HCT116 (cell line): ENCODE measurements at regions not wholly inside any gene's neighbourhood (a gene's known extent, or its start where the extent isn't known, plus 50 kb on each side); places are given as distances from the start of the nearest gene placed in this dataset.

Source experiments
- ATAC-seq: fragments of 200-7000 bp; cut with Tn5 transposase; 2 replicates; pipeline ENCODE4 v1.9.1; 2020; ENCODE audit warnings: mild to moderate bottlenecking, moderate library complexity
- BruUV-seq: library from RNA; stranded (reverse); fragments of 400-500 nt; replicated peaks from 2 replicates; lab custom pipeline; 2021; lab: Mats Ljungman, UMichigan
- CTCF ChIA-PET: fragments of 300-600 bp; sonication (Branson Sonifier 250); formaldehyde crosslinking; loops from one replicate; lab custom pipeline; 2021; ENCODE audit warnings: antibody characterized with exemption; lab: Charles Lee
- POLR2A ChIA-PET: fragments of 300-600, 350-600 bp; sonication (Branson Sonifier 250); formaldehyde crosslinking; loops from one replicate; lab custom pipeline; 2021; ENCODE audit warnings: antibody characterized with exemption; lab: Charles Lee
- RAD21 ChIA-PET, 2 experiments: fragments of 300-600 bp; sonication (Branson Sonifier 250); formaldehyde crosslinking; loops; one replicate each; lab custom pipeline; 2023; ENCODE audit warnings: low total read pairs in 2 of 2; ENCODE audit not compliant: uncharacterized antibody in 2 of 2, unreplicated experiment in 2 of 2, low non-redundant PET in 1 of 2; lab: Charles Lee
- DNase-seq: peaks from one replicate; pipeline ENCODE4 v3.0.0-alpha.2; 2010; ENCODE audit warnings: low read depth, low spot score
- H2AFZ ChIP-seq: fragments of 200-600 bp; shearing (Covaris generic), sonication (generic); 2 replicates; pipeline ENCODE4 v1.6.1; 2017; ENCODE audit warnings: low read depth, mixed run types, mixed read lengths, antibody characterized with exemption, low read length; ENCODE audit not compliant: poor library complexity, severe bottlenecking
- H3K27ac ChIP-seq: 2 replicates; pipeline ENCODE4 v1.5.1; 2012; ENCODE audit warnings: low read depth, low read length
- H3K27me3 ChIP-seq: fragments of 200-600 bp; sonication (generic); 2 replicates; pipeline ENCODE4 v1.6.1; 2016; ENCODE audit warnings: mixed run types, low read length, mixed read lengths; ENCODE audit not compliant: insufficient read depth
- H3K36me3 ChIP-seq, 2 experiments: fragments of 200-500 bp in 1 of 2; fragments of 200-600 bp in 1 of 2; sonication (Bioruptor generic) in 1 of 2; sonication (generic) in 1 of 2; 2 replicates each; pipeline versions ENCODE4 v1.5.1 to v1.6.1; 2014 to 2016; ENCODE audit warnings: low read length in 2 of 2, inconsistent platforms in 1 of 2, mixed read lengths in 1 of 2, mixed run types in 1 of 2; ENCODE audit not compliant: insufficient read depth in 2 of 2, control insufficient read depth in 1 of 2
- H3K4me1 ChIP-seq, 2 experiments: fragments of 200-600 bp in 1 of 2; sonication (generic) in 1 of 2; 2 replicates each; pipeline versions ENCODE4 v1.5.1 to v1.6.1; 2012 to 2017; ENCODE audit warnings: low read length in 2 of 2, inconsistent platforms in 1 of 2, mild to moderate bottlenecking in 1 of 2, mixed read lengths in 1 of 2, mixed run types in 1 of 2, moderate library complexity in 1 of 2; ENCODE audit not compliant: insufficient read depth in 2 of 2, control insufficient read depth in 1 of 2
- H3K4me2 ChIP-seq: fragments of 200-600 bp; sonication (generic); 2 replicates; pipeline ENCODE4 v1.6.1; 2017; ENCODE audit warnings: mixed run types, low read length, mixed read lengths
- H3K4me3 ChIP-seq, 2 experiments: fragments of 200-600 bp in 1 of 2; sonication (generic) in 1 of 2; replicated peaks in 1 of 2; 2 replicates each; pipeline ENCODE4 v1.5.1; 2011 to 2016; ENCODE audit warnings: low read length in 2 of 2, control low read depth in 1 of 2, low read depth in 1 of 2, mild to moderate bottlenecking in 1 of 2, mixed read lengths in 1 of 2, mixed run types in 1 of 2
- H3K79me2 ChIP-seq: fragments of 200-600 bp; sonication (generic); 2 replicates; pipeline ENCODE4 v1.6.1; 2017; ENCODE audit warnings: mild to moderate bottlenecking, mixed run types, low read length, moderate library complexity, mixed read lengths; ENCODE audit not compliant: insufficient read depth
- H3K9ac ChIP-seq: fragments of 200-600 bp; sonication (generic); 2 replicates; pipeline ENCODE4 v1.6.1; 2016; ENCODE audit warnings: low read length, mixed read lengths
- H3K9me2 ChIP-seq: fragments of 200-600 bp; sonication (generic), shearing (Covaris generic); 2 replicates; pipeline ENCODE4 v1.6.1; 2017; ENCODE audit warnings: mixed run types, mild to moderate bottlenecking, moderate library complexity; ENCODE audit not compliant: insufficient read depth
- H3K9me3 ChIP-seq, 2 experiments: fragments of 200-500 bp in 1 of 2; fragments of 200-600 bp in 1 of 2; sonication (Bioruptor generic) in 1 of 2; sonication (generic) in 1 of 2; 2 replicates each; pipeline ENCODE4 v1.6.1; 2014 to 2017; ENCODE audit warnings: low read length in 2 of 2, mixed read lengths in 2 of 2, inconsistent platforms in 1 of 2, low read depth in 1 of 2, mild to moderate bottlenecking in 1 of 2, mixed run types in 1 of 2, moderate library complexity in 1 of 2; ENCODE audit not compliant: control insufficient read depth in 1 of 2, insufficient read depth in 1 of 2
- H4K20me1 ChIP-seq: fragments of 200-600 bp; sonication (generic), shearing (Covaris generic); 2 replicates; pipeline ENCODE4 v1.6.1; 2017; ENCODE audit warnings: mixed run types, mild to moderate bottlenecking, moderate library complexity; ENCODE audit not compliant: insufficient read depth
- ATF3 ChIP-seq: IDR thresholded peaks from 2 replicates; pipeline ENCODE4 v1.6.1; 2012
- CEBPB ChIP-seq: IDR thresholded peaks from 2 replicates; pipeline ENCODE4 v1.6.1; 2012; ENCODE audit warnings: low read depth
- CTCF ChIP-seq, 3 experiments: fragments of 200-600 bp in 1 of 3; sonication (generic) in 1 of 3; IDR thresholded peaks in 2 of 3; conservative IDR thresholded peaks in 1 of 3; 2 replicates each; pipeline ENCODE4 v1.5.1; 2012 to 2017; ENCODE audit warnings: low read depth in 2 of 3, low read length in 2 of 3, antibody characterized with exemption in 1 of 3, borderline replicate concordance in 1 of 3, control low read depth in 1 of 3, mild to moderate bottlenecking in 1 of 3, mixed read lengths in 1 of 3, mixed run types in 1 of 3, moderate library complexity in 1 of 3; ENCODE audit not compliant: insufficient read depth in 1 of 3
- EGR1 ChIP-seq: IDR thresholded peaks from 2 replicates; pipeline ENCODE4 v1.6.1; 2012; ENCODE audit warnings: low read depth
- EZH2phosphoT487 ChIP-seq: fragments of 200-600 bp; IDR thresholded peaks from 2 replicates; pipeline ENCODE4 v1.6.1; 2018; ENCODE audit warnings: antibody characterized with exemption, borderline replicate concordance
- JUND ChIP-seq: IDR thresholded peaks from 2 replicates; pipeline ENCODE4 v1.6.1; 2012
- MAX ChIP-seq: IDR thresholded peaks from 2 replicates; pipeline ENCODE4 v1.6.1; 2012
- POLR2A ChIP-seq: IDR thresholded peaks from 2 replicates; pipeline ENCODE4 v1.7.0; 2011; ENCODE audit warnings: borderline replicate concordance; ENCODE audit not compliant: insufficient read depth, insufficient read length; ENCODE audit errors: extremely low read depth
- POLR2AphosphoS5 ChIP-seq: IDR thresholded peaks from 2 replicates; pipeline ENCODE4 v1.6.1; 2011; ENCODE audit warnings: mild to moderate bottlenecking, low read depth, low read length, moderate library complexity
- RAD21 ChIP-seq: IDR thresholded peaks from 2 replicates; pipeline ENCODE4 v1.6.1; 2012; ENCODE audit warnings: low read depth, mild to moderate bottlenecking
- SP1 ChIP-seq: IDR thresholded peaks from 2 replicates; pipeline ENCODE4 v1.6.1; 2012; ENCODE audit warnings: low read depth
- SRF ChIP-seq: IDR thresholded peaks from 2 replicates; pipeline ENCODE4 v1.6.1; 2012; ENCODE audit warnings: low read depth
- TCF7L2 ChIP-seq: IDR thresholded peaks from 2 replicates; pipeline ENCODE4 v1.7.0; 2011; ENCODE audit warnings: borderline replicate concordance, inconsistent platforms; ENCODE audit not compliant: insufficient read depth, insufficient read length; ENCODE audit errors: extremely low read depth
- ZBTB33 ChIP-seq: IDR thresholded peaks from 2 replicates; pipeline ENCODE4 v1.6.1; 2011; ENCODE audit warnings: mild to moderate bottlenecking, low read length, moderate library complexity; ENCODE audit not compliant: insufficient replicate concordance; ENCODE audit errors: extremely low read depth
- ZFX ChIP-seq: fragments of 450-650 bp; IDR thresholded peaks from 2 replicates; pipeline ENCODE4 v1.6.1; 2017
- ZNF274 ChIP-seq: fragments of 200-500 bp; sonication (Bioruptor generic); IDR thresholded peaks from 2 replicates; pipeline ENCODE4 v1.6.1; 2014; ENCODE audit warnings: mild to moderate bottlenecking, low read depth, low read length, inconsistent platforms
- intact Hi-C: fragments of 100-400 bp; cut with micrococcal nuclease; formaldehyde crosslinking; loops from 2 replicates; pipeline ENCODE4 v1.10.0; 2022

GRCh38 chr2:118562144-118562543, 285.3 kb downstream of the EN1 start:
- H2AFZ ChIP-seq: no peak overlapping the region
- H3K27me3 ChIP-seq: no peaks in the 10 kb centered on the region
- ChIA-PET POLR2A (no interaction called here), CTCF (no interaction called here), RAD21 (no interaction called here)
- H4K20me1 ChIP-seq: no peaks in the 10 kb centered on the region
- intact Hi-C loops: no loop called here
- BruUV-seq: no TSS peak
- no peak for DNase-seq
- H3K4me3 ChIP-seq: no peak overlapping the region
- H3K9ac ChIP-seq: no peak overlapping the region
- H3K27ac ChIP-seq: no peak overlapping the region
- no peak overlapping the region for H3K4me2 ChIP-seq
- ATAC-seq: no peak
- no peak for TF ChIP-seq SRF
- H3K79me2 ChIP-seq: no peaks in the 10 kb centered on the region
- no peaks in the 10 kb centered on the region for H3K9me3 ChIP-seq
- no peaks in the 10 kb centered on the region for H3K9me2 ChIP-seq
- H3K36me3 ChIP-seq: no peaks in the 10 kb centered on the region
- no peaks in the 10 kb centered on the region for H3K4me1 ChIP-seq

GRCh38 chr2:118558846-118559245, 288.6 kb downstream of the EN1 start:
- no peak overlapping the region for H3K4me2 ChIP-seq
- H3K9ac ChIP-seq: no peak overlapping the region
- no peaks in the 10 kb centered on the region for H3K27me3 ChIP-seq
- BruUV-seq: no TSS peak
- POLR2A ChIA-PET: no interaction called here
- DNase-seq (no peak), ATAC-seq (no peak)
- CTCF ChIA-PET: no interaction called here
- no peaks in the 10 kb centered on the region for H4K20me1 ChIP-seq
- no peaks in the 10 kb centered on the region for H3K9me2 ChIP-seq
- RAD21 ChIA-PET: no interaction called here
- no peak overlapping the region for H2AFZ ChIP-seq
- H3K4me1 ChIP-seq: no peaks in the 10 kb centered on the region
- no peaks in the 10 kb centered on the region for H3K36me3 ChIP-seq
- no peak overlapping the region for H3K4me3 ChIP-seq
- intact Hi-C loops: no loop called here
- no peaks in the 10 kb centered on the region for H3K9me3 ChIP-seq
- no peaks in the 10 kb centered on the region for H3K79me2 ChIP-seq
- no peak overlapping the region for H3K27ac ChIP-seq
- no peak for TF ChIP-seq MAX
- TF ChIP-seq JUND: no peak
- TF ChIP-seq RAD21: no peak
- TF ChIP-seq POLR2AphosphoS5: no peak
- TF ChIP-seq EGR1: no peak
- TF ChIP-seq ZBTB33: no peak
- TF ChIP-seq ZFX: no peak
- TF ChIP-seq ATF3: no peak
- no peak for TF ChIP-seq SP1
- TF ChIP-seq ZNF274: no peak
- no peak for TF ChIP-seq CTCF (IDR thresholded peaks at IDR 0.05 in 2 of 3, conservative IDR thresholded peaks at IDR 0.05 in 1 of 3; ENCODE audit: borderline replicate concordance in 1 of 3, insufficient read depth in 1 of 3, low read depth in 2 of 3, low read length in 2 of 3)
- TF ChIP-seq CEBPB: no peak
- TF ChIP-seq POLR2A: no peak
- TF ChIP-seq TCF7L2: no peak
- TF ChIP-seq EZH2phosphoT487: no peak
